KBM-7 (cell line): ENCODE measurements at regions not wholly inside any gene's neighbourhood (a gene's known extent, or its start where the extent isn't known, plus 50 kb on each side); places are given as distances from the start of the nearest gene placed in this dataset.

Experiments
- DNase-seq: peaks from one replicate; pipeline ENCODE4 v3.0.0-alpha.2; 2015
- in situ Hi-C: fragments of 300-500 bp; cut with MboI; formaldehyde crosslinking; loops from 2 replicates; pipeline ENCODE4 v1.14.3; 2020; ENCODE audit warnings: low sequenced_read_pairs, low pct_unique_long_range_greater_than_20kb, mixed read lengths

DNA sequence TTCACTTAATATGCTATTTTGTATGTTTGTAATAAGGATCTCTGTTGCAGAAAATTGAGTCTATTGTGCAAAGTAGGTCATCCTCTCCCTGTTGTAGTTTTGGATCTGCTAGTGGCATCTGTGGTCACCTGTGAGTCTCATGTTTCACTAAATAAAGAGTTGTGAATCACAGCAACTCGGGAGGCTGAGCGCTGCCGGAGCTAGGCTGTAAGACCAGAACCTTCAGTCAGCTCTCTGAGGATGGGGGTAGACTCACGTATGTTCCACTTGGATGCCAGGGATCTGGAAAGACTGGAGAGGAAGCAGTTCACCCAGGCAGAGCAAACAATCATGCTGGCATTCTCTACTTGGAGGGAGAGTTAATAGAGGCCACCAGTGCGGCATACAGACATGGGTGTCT is 187.3 kb upstream of the FOXA2 start:
- no peak for DNase-seq
- in situ Hi-C loops: no loop called here

- DNase-seq: no peak
- in situ Hi-C loops: no loop called here
These were observed 189.0 kb upstream of the FOXA2 start for GRCh38 chr20:22773344-22773743.

GRCh38 chr20:22775256-22775655 is 190.9 kb upstream of the FOXA2 start:
- DNase-seq: no peak
- in situ Hi-C loops: no loop called here

- no peak for DNase-seq
These were observed 191.3 kb upstream of the FOXA2 start for GRCh38 chr20:22775671-22776139.

GRCh38 chr20:22776369-22776768 is 192.0 kb upstream of the FOXA2 start:
- DNase-seq: no peak
- in situ Hi-C loops: no loop called here

More at GRCh38 chr20:22775671-22776139, 191.3 kb upstream of the FOXA2 start:
- in situ Hi-C loops: no loop called here

DNA sequence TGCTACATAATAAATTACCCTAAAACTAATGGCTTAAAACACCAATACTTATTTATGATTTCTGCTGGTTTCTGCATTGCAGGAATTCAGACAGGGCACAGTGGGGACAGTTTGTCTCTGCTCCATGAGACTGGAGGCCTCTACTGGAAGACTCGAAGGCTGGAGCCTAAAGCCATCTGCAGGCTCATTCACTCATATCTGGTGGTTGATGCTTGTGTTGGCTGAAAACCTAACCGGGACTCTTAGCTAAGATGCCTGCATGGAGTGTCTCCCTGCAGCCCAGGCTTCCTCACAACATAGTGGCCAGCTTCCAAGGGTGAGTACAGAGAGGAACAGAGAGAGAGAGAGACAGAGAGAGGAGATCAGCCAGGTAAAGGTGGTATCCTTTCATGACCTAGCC is 195.5 kb upstream of the FOXA2 start:
- in situ Hi-C loops: no loop called here
- DNase-seq: no peak

- DNase-seq: no peak
- in situ Hi-C loops: no loop called here
These were observed 197.5 kb upstream of the FOXA2 start for GRCh38 chr20:22781869-22782268.

GRCh38 chr20:22789676-22790075 is 205.3 kb upstream of the FOXA2 start:
- no peak for DNase-seq
- in situ Hi-C loops: no loop called here

- no peak for DNase-seq
- in situ Hi-C loops: no loop called here
These were observed 207.0 kb upstream of the FOXA2 start for GRCh38 chr20:22791396-22791795.

DNA sequence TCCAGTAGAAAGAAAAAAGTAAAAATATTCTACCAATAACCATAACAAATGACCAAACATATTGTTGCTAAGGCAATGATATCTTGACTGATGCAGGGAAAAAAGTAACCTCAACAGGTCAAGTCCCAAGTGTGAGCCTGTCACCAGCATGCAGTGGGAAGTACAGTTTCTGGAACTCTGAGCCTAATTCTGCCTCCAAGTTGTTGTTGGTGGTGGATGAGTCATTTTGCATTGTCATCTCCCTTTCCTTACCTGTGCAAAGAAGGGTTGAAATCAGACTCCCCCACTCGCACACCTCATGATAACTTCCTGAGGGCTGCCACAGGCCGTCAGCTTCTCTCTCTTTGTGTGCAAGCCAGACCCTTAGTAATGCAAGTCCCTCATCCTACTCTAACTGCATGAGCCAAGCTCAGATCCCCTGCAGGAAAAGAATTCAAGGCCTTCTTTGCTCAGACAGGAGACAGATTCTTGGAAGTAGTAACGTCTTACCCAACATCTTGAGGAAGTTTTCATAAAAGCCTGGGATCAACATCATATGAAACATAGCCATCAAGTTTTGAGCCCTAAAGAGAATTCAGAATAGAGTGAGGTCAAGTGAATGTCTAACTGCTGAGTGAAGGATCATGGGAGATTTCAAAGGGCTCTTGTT is 207.6 kb upstream of the FOXA2 start:
- in situ Hi-C loops: no loop called here

GRCh38 chr20:22794200-22794599 is 209.8 kb upstream of the FOXA2 start:
- DNase-seq: no peak
- in situ Hi-C loops: no loop called here

More for the DNA sequence above, 207.6 kb upstream of the FOXA2 start:
- DNase-seq: no peak

GRCh38 chr20:22795433-22795832 is 211.1 kb upstream of the FOXA2 start:
- in situ Hi-C loops: no loop called here
- no peak for DNase-seq

- DNase-seq: no peak
- in situ Hi-C loops: no loop called here
These were observed 211.5 kb upstream of the FOXA2 start for GRCh38 chr20:22795871-22796270.

DNA sequence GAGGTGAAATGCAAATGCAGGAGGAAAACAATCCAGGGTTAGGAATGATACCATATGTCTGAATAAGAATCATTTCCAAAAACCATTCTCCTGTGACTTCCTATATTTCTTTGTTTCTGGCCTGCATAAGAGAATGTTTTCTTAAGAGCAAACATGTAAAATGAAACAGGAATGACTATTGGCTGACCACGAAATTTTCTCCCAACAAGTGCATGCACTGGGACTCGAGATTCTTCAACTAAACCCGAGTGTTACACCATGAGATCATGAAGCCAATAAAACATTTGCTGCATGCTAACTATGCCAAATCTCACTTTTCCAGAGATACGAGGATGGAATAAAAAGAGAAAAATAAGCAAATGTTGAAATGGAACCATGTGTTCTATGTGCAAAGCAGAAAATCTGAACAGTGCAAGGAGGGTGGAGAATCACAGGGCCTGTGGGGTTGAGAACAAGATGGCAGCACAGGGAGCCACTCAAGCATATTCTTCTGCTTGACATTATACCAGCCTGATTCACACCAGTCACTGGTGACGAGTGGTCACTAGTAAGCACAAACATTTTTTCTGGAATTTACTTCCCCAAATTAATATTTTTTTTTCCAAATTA is 212.2 kb upstream of the FOXA2 start:
- in situ Hi-C loops: no loop called here
- no peak for DNase-seq

DNA sequence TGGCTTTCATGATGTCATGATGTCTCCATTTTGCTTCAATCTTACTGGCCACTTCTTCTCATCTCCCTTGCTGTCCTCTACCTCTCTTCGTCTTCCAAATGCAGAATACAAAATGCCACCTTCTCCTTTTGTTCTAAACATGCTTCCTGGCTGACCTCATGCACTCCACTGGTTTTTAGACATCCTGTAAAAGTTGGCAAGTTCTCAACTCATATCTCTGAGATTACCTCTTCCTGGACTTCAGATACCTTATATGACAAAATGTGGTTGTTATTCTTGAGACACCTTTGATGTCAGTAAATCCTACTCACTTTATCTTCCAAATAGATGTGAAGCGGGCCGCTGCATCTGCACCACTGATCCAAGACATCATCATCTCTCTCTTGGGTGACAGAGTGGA is 212.7 kb upstream of the FOXA2 start:
- in situ Hi-C loops: no loop called here
- DNase-seq: no peak

GRCh38 chr20:22799687-22800086 is 215.3 kb upstream of the FOXA2 start:
- no peak for DNase-seq

DNA sequence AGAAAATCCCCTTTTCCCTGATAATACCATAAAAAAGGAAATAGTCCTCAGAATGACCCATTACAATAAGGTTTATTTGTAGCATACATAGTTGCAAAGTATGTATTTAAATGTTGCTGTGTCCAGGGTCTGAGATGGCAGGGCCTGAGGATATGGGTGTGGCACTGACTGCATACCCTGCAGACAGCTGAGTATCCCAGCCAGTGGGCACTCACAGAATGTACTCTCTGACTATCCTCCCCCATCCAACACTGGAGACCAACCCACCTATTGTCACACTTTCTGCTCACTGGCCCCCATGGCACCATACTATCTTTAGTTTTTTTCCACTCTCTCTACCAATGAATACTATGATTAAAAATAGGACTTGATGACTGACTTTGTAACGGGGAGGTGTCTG is 215.8 kb upstream of the FOXA2 start:
- in situ Hi-C loops: no loop called here
- DNase-seq: no peak

More at GRCh38 chr20:22799687-22800086, 215.3 kb upstream of the FOXA2 start:
- in situ Hi-C loops: no loop called here

- no peak for DNase-seq
- in situ Hi-C loops: no loop called here
These were observed 217.2 kb upstream of the FOXA2 start for GRCh38 chr20:22801528-22801927.

DNA sequence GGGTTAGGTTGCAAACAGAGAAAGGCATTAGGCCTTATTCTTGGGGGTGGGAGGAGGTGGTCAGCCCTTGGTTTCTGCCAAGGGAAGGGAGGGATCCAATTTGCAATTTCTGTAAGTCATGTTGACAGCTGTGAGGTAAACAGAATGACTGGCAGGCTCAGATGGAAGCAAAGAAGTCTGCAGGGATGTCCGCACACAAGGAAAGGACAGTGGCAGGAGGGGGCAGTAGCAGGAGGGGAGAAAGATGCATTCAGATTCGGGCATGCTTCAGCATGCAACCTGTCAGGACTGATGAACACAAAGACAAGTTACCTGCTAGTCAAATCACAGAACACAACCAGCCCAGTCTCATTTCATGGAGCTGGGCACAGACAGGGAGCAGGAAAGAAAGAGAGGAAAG is 217.9 kb upstream of the FOXA2 start:
- no peak for DNase-seq

DNA sequence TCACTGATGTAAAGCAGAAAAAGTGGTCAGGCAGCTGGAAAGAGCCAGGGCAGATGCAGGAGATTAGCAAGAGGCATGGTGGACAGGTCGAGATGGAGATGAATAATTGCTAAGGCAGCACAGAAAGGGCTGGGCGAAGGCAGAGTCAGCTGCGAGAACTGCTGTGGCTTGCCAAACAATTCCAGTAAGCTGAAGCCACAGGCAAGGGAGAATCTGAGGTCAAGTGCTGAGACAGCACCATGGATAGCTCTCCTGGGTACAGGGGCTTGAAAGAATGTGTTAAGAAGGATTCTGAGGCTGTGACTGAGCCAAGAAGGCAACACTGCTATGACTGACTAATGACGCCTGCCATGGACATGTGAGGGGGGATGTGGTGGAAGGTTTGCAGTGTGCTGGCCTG is 220.8 kb upstream of the FOXA2 start:
- DNase-seq: no peak
- in situ Hi-C loops: no loop called here

More for the DNA sequence above, 217.9 kb upstream of the FOXA2 start:
- in situ Hi-C loops: no loop called here

DNA sequence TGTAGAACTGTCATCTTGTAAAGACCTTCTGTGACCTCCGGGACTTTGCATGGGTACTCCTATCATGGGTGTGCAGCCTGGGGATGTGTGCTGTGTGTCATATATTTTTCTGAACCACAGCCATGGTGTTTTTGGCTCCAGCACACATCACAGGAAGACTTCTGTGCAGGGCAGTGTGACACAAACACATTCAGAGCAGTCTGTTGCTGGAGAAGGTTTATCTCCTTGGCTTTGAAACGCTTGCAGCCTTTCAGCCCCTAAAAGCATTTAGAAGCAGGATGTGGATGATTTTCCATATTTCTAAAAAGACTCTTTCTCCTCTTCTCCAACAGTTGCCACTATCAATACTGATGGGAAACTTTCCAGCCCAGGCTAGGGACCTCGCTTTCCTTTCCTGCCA is 221.6 kb upstream of the FOXA2 start:
- DNase-seq: no peak
- in situ Hi-C loops: no loop called here
